ENCODE measurements at regions not wholly inside any gene's neighbourhood (a gene's known extent, or its start where the extent isn't known, plus 50 kb on each side); places are given as distances from the start of the nearest gene placed in this dataset.

DNA sequence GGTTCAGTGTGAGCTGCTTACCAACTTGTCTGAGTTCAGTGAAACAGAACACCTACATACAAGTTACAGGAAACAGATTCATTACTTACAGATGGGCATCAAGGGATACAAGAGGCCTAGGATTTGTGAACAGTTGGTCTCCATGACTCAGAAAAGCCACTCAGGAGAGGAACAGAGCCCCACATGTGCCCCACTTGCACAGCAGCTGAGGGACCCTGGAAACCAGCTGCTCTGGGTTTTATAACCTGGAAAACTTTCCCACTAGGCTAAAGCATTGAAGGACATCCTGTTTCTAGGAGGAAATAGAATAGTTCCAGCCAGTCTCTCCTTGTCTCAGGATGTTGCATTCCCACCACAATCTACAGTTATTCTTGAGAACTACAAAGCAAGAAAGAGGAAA lies 530.0 kb downstream of the ZNF804A start:
- H3K4me3 ChIP-seq (ENCODE audit: low read depth, low read length) = no peak overlapping the region
- no peak for TF ChIP-seq CTCF (IDR thresholded peaks at IDR 0.05; ENCODE audit: low read depth, low read length)

DNA sequence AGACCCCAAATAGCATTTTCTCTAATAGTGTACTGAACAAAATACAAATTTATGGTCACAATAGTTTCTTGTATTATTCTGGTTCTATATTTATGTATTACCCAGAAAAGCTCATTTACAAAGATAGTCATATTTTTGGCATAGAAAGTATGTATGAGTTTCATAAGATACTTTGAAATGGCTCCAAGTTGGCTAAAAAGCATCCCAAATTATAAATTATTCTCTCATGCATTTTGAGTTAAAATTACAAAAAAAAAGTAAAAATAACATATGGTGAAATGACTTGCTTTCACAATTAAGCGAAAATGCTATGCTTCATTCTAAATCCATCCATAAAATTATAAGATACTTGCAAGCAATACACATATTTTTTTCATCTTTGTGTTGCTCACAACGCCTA lies 530.7 kb downstream of the ZNF804A start:
- TF ChIP-seq CTCF (IDR thresholded peaks at IDR 0.05; ENCODE audit: low read depth, low read length) = no peak
- no peak overlapping the region for H3K4me3 ChIP-seq (ENCODE audit: low read depth, low read length)

DNA sequence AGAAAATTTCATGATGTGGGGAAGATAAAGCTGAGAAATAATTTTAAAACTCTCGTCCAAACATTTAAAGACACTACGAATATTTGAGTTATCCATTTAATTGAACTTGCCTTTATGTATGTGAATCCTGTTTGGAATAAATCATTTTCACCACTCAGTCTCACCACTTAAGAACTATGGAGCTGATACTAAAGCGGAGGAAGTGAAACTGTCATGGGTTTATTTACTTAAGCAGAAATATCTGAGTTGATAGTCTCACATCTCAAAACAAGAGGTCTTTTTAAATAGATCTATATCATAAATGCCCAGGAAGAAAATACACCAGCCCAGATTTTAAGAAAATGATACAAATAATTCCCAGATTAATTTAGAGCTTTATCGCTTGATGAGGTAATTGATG lies 532.4 kb downstream of the ZNF804A start:
- no peak overlapping the region for H3K4me3 ChIP-seq (ENCODE audit: low read depth, low read length)
- no peak for TF ChIP-seq CTCF (IDR thresholded peaks at IDR 0.05; ENCODE audit: low read depth, low read length)

DNA sequence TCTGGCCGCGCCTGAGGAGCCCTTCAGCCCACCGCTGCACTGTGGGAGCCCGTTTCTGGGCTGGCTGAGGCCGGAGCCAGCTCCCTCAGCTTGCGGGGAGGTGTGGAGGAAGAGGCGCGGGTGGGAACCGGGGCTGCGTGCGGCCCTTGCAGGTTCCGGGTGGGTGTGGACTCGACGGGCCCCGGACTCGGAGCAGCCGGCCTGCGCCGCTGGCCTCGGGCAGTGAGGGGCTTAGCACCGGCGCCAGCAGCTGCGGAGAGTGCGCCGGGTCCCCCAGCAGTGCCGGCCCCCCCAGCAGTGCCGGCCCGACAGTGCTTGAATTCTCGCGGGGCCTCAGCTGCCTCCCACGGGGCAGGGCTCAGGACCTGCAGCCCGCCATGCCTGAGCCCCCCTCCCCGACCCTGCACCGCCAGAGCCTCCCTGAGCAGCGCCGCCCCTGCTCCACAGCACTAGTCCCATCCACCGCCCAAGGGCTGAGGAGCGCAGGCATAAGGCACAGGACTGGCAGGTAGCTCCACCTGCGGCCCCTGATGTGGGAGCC lies 534.2 kb downstream of the ZNF804A start:
- H3K4me3 ChIP-seq (ENCODE audit: low read depth, low read length) = no peak overlapping the region
- no peak for TF ChIP-seq CTCF (IDR thresholded peaks at IDR 0.05; ENCODE audit: low read depth, low read length)

- no peak overlapping the region for H3K4me3 ChIP-seq (ENCODE audit: low read depth, low read length)
- TF ChIP-seq CTCF (IDR thresholded peaks at IDR 0.05; ENCODE audit: low read depth, low read length) = no peak
These were observed 539.4 kb downstream of the ZNF804A start for GRCh38 chr2:185137700-185138099.

DNA sequence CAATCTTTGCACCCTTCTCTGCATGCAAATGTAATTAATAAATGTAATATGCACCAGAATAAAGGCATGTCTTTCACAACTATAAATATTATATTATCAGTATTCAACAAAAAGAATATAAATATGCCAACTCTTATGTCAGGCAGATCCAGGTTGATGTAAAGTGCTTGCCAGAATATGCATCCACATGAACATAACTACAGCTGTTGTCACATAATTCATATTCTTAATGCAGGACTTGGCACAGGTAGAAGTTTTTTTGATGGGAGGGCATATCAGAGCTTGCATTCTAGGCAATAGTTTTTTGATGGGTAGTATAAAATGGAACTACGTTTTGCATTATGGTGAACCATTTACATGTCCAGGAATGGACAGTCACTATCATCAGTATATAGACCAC lies 544.3 kb downstream of the ZNF804A start:
- H3K4me3 ChIP-seq (ENCODE audit: low read depth, low read length) = no peak overlapping the region
- TF ChIP-seq CTCF (IDR thresholded peaks at IDR 0.05; ENCODE audit: low read depth, low read length) = no peak

DNA sequence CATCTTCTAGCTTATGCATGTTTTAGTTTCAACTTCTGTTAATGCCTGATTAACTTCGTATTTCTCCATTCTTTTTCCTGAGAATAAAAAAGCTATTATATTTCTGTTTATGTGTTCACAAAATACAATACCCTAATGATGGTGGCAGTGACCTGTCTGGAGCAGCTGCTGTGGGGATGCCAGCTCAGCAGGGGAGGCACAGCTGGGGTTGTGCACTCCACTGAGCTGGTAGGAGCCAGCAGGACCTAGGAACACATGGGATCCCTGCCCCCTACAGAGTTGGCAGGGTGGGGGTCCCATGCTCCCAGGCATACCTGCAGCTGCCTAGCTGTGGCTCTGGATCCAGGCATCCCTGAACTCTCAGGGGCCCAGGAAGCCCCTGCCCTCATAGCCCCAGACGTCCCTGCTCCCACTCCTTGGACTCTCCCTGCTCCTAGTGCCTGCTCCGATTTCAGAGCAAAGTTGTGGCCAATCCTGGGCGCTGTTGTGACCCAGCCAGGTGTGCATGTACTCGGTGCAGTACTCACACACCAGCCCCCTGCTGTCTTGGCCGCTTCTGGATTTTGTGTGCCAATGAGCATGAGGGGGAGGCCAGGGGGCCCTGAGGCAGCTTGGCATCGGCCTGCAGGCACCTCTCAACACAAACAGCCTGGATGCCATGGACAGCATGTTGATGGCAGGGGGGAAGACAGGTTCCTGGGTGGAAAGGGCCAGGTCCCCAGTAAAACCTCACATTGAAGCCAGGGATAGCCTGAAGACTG lies 546.0 kb downstream of the ZNF804A start:
- no peak for TF ChIP-seq CTCF (IDR thresholded peaks at IDR 0.05; ENCODE audit: low read depth, low read length)
- no peak overlapping the region for H3K4me3 ChIP-seq (ENCODE audit: low read depth, low read length)

Measured in WI38 (cell line).